ENCODE measurements at regions not wholly inside any gene's neighbourhood (a gene's known extent, or its start where the extent isn't known, plus 50 kb on each side); places are given as distances from the start of the nearest gene placed in this dataset.

DNA sequence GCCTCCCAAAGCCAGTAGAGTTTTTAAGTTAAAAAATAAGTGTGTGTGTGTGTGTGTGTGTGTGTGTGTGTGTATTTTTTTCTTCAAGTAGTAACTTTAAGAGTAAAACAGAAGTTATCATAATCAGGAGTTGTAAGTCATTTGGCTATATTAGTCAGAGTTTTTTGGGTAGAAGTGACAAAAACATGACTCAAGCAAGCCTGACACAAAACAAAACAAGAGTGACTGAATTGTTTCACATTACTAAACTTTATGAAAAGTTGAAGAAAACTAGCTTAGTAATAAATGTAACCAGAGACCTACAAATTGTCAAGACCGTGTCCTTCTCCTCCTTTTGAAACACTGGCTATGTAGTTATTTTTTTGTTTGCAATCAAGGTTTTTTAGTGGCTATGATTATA lies 738.0 kb upstream of the PITX2 start:
- H3K79me1 ChIP-seq (ENCODE audit: low read depth in 1 of 2, low read length in 2 of 2) = no peaks in the 10 kb centered on the region
- H3K18ac ChIP-seq (ENCODE audit: low read depth, low read length) = no peak overlapping the region
- no peak overlapping the region for H3K23ac ChIP-seq (ENCODE audit: low read depth, low read length)
- H3K4me3 ChIP-seq (ENCODE audit: insufficient read depth, low read depth, low read length) = no peak overlapping the region
- no peak overlapping the region for H4K5ac ChIP-seq (ENCODE audit: low read depth, low read length)
- ATAC-seq (ENCODE audit: low read depth) (no peak), DNase-seq (peak; percentile 7)
- dilution Hi-C loops (cut with HindIII; ENCODE audit: low sequenced_read_pairs, unreplicated experiment) (no loop called here), intact Hi-C loops (cut with micrococcal nuclease) (loop anchor here (10.0 kb wide), 1 partner anchor 726 kb away; no protein-coding TSS in a partner anchor), in situ Hi-C loops (cut with MboI; ENCODE audit: low sequenced_read_pairs) (no loop called here)
- H2AFZ ChIP-seq (replicated peaks; ENCODE audit: low read length, poor library complexity) = no peak overlapping the region
- H2AK5ac ChIP-seq (ENCODE audit: low read depth, low read length) = no peak overlapping the region
- H3K9me1 ChIP-seq (ENCODE audit: insufficient read depth, low read length) = 0 out of 2 replicates have a peak, but pooled peaks cover 3% of the 10 kb centered on the region
- H3K27me3 ChIP-seq (ENCODE audit: control insufficient read depth, insufficient read depth, low read length) = no peaks in the 10 kb centered on the region
- H2BK5ac ChIP-seq (ENCODE audit: low read depth, low read length, poor library complexity, severe bottlenecking) = no peak overlapping the region
- H2BK15ac ChIP-seq (ENCODE audit: low read depth, low read length) = no peak overlapping the region
- no peak overlapping the region for H3K4me2 ChIP-seq (ENCODE audit: low read depth, low read length)
- BruUV-seq (replicated peaks) = no TSS peak
- no peak overlapping the region for H3K14ac ChIP-seq (replicated peaks; ENCODE audit: low read depth, low read length)
- H3K4ac ChIP-seq (ENCODE audit: low read depth, low read length) = no peak overlapping the region
- no peak overlapping the region for H4K8ac ChIP-seq (ENCODE audit: low read depth in 2 of 2, low read length in 2 of 2)
- no peaks in the 10 kb centered on the region for H3K36me3 ChIP-seq (ENCODE audit: control insufficient read depth, insufficient read depth, low read length)
- H2BK20ac ChIP-seq (ENCODE audit: low read depth, low read length) = no peak overlapping the region
- no CpG with 5 or more reads among the region's 1 CpG for WGBS, 2 experiments (ENCODE audit: extremely low coverage in 2 of 2, insufficient read length in 1 of 2)
- no peak overlapping the region for H3K56ac ChIP-seq (ENCODE audit: extremely low read depth, insufficient read depth, low read length)
- CTCF ChIA-PET = no interaction called here
- H3K27ac ChIP-seq (ENCODE audit: insufficient read depth, low read length) = no peak overlapping the region
- H3K9ac ChIP-seq (ENCODE audit: low read depth, low read length) = no peak overlapping the region
- no peak for TF ChIP-seq RAD21 (IDR thresholded peaks at IDR 0.05; ENCODE audit: low read length)
- TF ChIP-seq, protein P1, sequence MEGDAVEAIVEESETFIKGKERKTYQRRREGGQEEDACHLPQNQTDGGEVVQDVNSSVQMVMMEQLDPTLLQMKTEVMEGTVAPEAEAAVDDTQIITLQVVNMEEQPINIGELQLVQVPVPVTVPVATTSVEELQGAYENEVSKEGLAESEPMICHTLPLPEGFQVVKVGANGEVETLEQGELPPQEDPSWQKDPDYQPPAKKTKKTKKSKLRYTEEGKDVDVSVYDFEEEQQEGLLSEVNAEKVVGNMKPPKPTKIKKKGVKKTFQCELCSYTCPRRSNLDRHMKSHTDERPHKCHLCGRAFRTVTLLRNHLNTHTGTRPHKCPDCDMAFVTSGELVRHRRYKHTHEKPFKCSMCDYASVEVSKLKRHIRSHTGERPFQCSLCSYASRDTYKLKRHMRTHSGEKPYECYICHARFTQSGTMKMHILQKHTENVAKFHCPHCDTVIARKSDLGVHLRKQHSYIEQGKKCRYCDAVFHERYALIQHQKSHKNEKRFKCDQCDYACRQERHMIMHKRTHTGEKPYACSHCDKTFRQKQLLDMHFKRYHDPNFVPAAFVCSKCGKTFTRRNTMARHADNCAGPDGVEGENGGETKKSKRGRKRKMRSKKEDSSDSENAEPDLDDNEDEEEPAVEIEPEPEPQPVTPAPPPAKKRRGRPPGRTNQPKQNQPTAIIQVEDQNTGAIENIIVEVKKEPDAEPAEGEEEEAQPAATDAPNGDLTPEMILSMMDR (conservative IDR thresholded peaks at IDR 0.05; ENCODE audit: low read depth, low read length) = no peak
- TF ChIP-seq RFX5 (IDR thresholded peaks at IDR 0.05; ENCODE audit: low read depth, low read length) = no peak
- TF ChIP-seq NFE2L2 (IDR thresholded peaks at IDR 0.05; ENCODE audit: low read depth, low read length) = no peak
- TF ChIP-seq CEBPB (IDR thresholded peaks at IDR 0.05; ENCODE audit: low read depth, low read length) = no peak
- TF ChIP-seq MXI1 (IDR thresholded peaks at IDR 0.05; ENCODE audit: borderline replicate concordance, low read depth, low read length) = no peak
- no peak for TF ChIP-seq MAZ (IDR thresholded peaks at IDR 0.05; ENCODE audit: borderline replicate concordance, low read depth, low read length)
- TF ChIP-seq FOS (IDR thresholded peaks at IDR 0.05; ENCODE audit: low read depth, low read length) = no peak
- no peak for TF ChIP-seq CHD1 (IDR thresholded peaks at IDR 0.05; ENCODE audit: low read depth, low read length)
- no peak for TF ChIP-seq SMC3 (IDR thresholded peaks at IDR 0.05; ENCODE audit: low read depth, low read length)
- no peak overlapping the region for H4K91ac ChIP-seq (ENCODE audit: insufficient read depth, low read depth, low read length)
- no peaks in the 10 kb centered on the region; the same call in 1 of the 2 replicates for H3K4me1 ChIP-seq (ENCODE audit: control insufficient read depth, insufficient read depth, low read length)
- no peaks in the 10 kb centered on the region for H4K20me1 ChIP-seq (ENCODE audit: insufficient read depth, low read length)
- H3K9me3 ChIP-seq (ENCODE audit: control insufficient read depth, insufficient read depth, low read length) = no peaks in the 10 kb centered on the region
- POLR2A ChIA-PET (ENCODE audit: unreplicated experiment) = interaction anchor here (0.6 kb wide), 1 partner anchor 153 kb away, joined by 3 read pairs; no protein-coding TSS in a partner anchor
- no peak overlapping the region for H2BK120ac ChIP-seq (ENCODE audit: low read depth, low read length)
- no peak overlapping the region for H2AK9ac ChIP-seq (replicated peaks; ENCODE audit: low read depth, low read length, poor library complexity)

Data from IMR-90 (cell line).